CD1c-positive myeloid dendritic cell (primary cell): ENCODE measurements at regions not wholly inside any gene's neighbourhood (a gene's known extent, or its start where the extent isn't known, plus 50 kb on each side); places are given as distances from the start of the nearest gene placed in this dataset.
"Not testable (repeated sequence)": the region's sequence is repeated elsewhere in the genome, so short reads cannot be mapped to it uniquely, and the experiment has no call there.

Experiments used
- DNase-seq: peaks from one replicate; pipeline ENCODE4 v3.0.0-alpha.2; 2016; ENCODE audit errors: extremely low spot score

- DNase-seq = no peak
These were observed 51.1 kb upstream of the CRY1 start for GRCh38 chr12:107144441-107144840.

DNA sequence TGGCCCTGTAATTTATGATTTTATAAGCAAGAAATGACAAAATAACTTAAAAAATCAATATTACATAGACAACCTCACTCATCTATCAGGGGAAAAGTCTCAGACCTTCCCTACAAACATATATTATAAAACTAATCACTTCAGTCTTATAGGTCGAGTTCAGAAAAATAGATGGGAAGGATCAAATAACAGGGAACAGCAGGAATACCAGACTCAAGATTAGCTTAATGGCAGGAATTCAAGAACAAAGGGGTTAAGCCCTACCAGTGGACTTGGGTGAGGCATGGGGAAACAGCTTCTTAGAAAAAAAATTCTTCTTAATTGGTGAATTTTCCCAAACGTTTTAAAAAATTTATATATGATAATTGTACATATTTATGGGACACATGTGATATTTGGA lies 51.6 kb upstream of the CRY1 start:
- no peak for DNase-seq

DNA sequence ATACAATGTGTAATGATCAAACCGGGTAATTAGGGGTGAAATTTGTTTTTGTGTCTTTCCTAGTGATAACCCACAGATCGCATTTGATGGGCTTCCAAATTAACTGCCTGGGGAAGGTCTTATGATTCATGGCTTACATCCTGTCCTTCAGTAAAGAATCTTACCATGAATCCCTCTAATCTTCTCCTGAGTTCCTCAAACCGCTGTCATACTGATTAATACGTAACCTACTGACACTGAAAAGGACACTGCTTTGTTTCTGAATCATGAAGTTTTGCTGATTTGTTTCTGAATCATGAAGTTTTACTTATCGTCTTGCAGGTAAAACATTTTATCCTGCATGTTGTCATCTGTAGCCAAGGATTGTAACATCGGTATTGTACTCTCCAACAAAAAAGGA lies 52.0 kb upstream of the CRY1 start:
- DNase-seq = no peak

DNA sequence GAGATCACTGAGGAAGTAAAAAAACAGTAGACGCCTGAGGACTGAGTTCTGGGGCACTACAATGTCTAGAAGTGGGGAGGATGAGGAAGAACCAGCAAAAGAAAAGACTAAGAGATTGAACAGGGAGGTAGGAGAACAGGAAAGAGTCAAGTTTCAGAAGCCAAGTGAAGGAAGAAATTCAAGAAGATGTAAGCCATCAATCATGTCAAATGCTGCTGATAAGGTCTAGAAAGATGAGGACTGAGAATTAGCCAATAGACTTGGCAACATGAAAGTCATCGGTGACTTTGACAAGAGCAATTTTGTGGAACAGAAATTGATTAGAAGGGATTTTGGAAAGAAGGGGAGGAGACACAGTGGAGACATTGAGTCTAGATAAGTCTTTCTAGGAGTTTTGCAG lies 54.8 kb upstream of the CRY1 start:
- DNase-seq = no peak

GRCh38 chr12:107152315-107152714 lies 59.0 kb upstream of the CRY1 start:
- DNase-seq = no peak

DNA sequence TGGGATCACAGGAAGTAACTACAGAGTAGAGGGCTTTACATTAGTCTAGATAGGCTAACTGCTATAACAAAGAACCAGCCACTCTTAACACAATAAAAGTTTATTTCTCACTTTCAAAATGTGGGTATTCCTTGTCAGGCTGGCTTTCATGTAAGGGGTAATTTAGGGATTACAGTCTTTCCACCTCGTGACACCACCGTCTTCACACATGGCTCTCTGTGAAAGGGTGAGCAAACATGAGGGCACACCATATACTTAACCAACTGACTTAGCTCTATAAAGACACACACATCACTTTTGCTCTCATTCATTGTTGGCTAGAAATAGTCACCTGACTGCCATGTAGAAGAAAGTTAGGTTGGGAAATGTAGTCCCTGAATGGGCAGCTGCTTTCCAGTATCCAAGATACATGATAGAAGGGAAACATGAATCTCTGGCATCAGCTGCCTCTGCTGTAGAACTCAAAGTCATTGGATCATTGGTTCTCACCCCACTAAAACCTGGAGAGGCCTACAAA lies 66.1 kb upstream of the CRY1 start:
- no peak for DNase-seq

DNA sequence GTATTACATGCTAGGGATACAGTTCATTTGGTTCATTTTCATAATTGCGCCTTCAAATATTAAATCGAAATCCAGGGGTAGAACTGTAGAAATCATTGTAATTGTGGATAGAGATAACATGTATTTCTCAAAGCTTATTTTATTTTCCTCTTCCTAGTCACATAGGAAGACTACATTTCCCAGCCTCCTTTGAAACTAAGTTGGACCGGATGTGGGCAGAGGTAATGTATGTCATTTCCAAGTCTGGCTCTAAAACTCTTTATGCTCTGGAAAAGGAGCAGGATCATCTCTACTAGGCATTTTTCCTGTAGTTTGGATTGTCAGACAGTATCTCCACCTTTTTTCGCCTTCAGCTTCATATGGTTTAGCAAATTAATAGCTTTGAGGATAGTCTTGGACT lies 70.1 kb upstream of the CRY1 start:
- DNase-seq = no peak

DNA sequence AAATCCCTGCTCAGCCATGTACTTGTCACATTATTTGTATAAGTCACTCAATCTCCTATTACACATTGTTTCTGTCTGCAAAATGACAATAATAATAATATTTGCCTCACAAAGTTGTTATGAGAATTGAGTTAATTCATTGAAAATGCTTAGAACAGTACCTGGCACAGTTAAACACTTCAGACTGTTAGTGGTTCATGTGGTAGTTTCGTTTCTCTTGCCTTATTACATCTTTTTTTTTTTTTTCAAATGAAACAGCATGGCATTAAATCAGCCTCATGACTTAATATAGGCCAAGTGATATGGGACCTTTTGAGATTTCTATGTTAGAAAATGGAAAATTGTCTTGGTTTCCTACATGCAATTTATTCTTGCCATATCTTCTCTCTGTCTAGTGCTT lies 71.0 kb upstream of the CRY1 start:
- DNase-seq = no peak

- DNase-seq = no peak
These were observed 72.2 kb upstream of the CRY1 start for GRCh38 chr12:107165581-107165980.

GRCh38 chr12:107167756-107168155 lies 74.4 kb upstream of the CRY1 start:
- DNase-seq = no peak

DNA sequence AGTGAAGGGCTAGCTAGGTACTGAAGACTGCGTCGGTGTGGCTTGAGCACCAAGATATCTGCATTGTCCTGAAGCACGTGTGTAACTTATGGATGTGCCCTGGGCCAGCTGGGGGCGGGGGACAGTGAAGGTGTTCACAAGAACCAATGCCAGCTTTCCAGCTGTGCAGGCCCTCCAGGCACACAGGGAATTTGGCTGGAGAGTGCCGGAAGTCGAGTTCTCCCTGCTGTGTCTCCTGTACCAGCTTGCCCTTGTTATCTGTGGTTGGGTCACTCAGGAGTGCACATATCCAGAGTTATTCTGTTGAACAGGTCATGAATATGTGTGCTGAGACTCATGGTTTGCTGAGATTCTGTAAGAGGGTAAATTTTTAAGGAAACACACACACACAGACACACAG lies 75.9 kb upstream of the CRY1 start:
- DNase-seq = no peak

GRCh38 chr12:107178776-107179175 lies 85.4 kb upstream of the CRY1 start:
- no peak for DNase-seq

GRCh38 chr12:107179871-107180270 lies 86.5 kb upstream of the CRY1 start:
- no peak for DNase-seq

- DNase-seq = no peak
These were observed 86.9 kb upstream of the CRY1 start for GRCh38 chr12:107180272-107180671.

GRCh38 chr12:107184359-107184930 lies 91.1 kb upstream of the CRY1 start:
- no peak for DNase-seq

DNA sequence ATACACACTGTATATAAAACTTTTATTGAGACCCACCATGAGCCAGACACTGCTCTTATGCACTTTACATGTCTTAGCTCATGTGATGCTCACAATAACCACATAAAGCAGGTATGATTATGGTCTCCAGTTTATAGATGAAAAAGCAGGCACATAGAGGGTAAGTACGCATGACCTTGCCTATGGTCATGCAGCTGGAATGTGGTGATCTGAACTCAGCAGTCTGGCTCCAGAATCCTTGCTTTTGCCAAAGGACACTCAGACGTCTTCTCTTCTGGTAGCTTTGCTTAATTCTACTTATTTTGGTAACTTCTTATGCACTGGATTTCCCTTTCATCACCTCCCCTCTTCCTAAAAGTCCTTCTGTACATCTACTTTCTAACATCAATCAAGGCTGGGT lies 103.3 kb upstream of the CRY1 start:
- DNase-seq = no peak

DNA sequence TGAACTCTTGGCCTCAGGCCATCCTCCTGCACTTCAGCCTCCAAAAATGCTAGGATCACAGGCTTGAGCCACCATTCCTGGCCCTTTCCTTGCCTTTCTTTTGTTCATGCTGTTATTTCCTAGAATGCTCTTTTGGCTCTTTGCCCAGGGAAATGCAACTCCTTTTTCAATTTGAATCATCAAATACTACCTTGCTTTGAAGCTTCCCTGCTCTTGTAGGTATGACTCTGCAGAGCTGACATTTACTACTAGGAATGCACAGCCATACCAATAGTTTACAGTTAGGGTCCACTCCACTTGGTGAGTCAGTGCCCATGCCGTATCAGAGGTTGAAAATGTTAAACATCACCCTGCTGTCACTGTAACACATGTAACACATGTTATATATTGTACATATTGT lies 107.0 kb upstream of the CRY1 start:
- no peak for DNase-seq

GRCh38 chr12:107207931-107208525 lies 114.7 kb upstream of the CRY1 start:
- DNase-seq = no peak

DNA sequence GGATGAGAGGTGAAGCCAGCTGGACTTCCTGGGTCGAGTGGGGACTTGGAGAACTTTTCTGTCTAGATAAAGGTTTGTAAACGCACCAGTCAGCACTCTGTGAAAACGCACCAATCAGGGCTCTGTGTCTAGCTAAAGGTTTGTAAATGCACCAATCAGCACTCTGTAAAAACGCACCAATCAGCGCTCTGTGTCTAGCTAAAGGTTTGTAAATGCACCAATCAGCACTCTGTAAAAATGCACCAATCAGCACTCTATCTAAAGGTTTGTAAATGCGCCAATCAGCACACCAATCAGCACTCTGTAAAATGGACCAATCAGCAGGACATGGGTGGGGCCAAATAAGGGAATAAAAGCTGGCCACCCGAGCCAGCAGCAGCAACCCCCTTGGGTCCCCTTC lies 116.4 kb upstream of the CRY1 start:
- DNase-seq = not testable (repeated sequence)

DNA sequence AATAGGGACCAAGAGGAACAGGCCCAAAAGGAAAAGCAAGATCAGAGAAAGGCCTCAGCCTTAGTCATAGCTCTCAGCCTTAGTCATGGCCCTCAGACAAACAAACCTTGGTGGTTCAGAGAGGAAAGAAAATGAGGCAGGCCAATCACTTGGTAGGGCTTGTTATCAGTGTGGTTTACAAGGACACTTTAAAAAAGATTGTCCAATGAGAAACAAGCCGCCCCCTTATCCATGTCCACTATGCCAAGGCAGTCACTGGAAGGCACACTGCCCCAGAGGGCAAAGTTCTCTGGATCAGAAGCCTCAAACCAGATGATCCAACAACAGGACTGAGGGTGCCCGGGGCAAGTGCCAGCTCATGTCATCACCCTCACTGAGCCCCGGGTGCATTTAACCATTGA lies 121.0 kb upstream of the CRY1 start:
- DNase-seq = not testable (repeated sequence)

- DNase-seq = not testable (repeated sequence)
These were observed 123.1 kb upstream of the CRY1 start for GRCh38 chr12:107216411-107216810.

GRCh38 chr12:107219301-107219700 lies 126.0 kb upstream of the CRY1 start:
- no peak for DNase-seq

- DNase-seq = no peak
These were observed 128.6 kb upstream of the CRY1 start for GRCh38 chr12:107221913-107222312.

GRCh38 chr12:107223821-107224220 lies 130.5 kb upstream of the CRY1 start:
- DNase-seq = no peak
